NCI-H2196 treated with DMSO at 0.1 percent for 48 hours (cell line): ENCODE measurements at regions not wholly inside any gene's neighbourhood (a gene's known extent, or its start where the extent isn't known, plus 50 kb on each side); places are given as distances from the start of the nearest gene placed in this dataset.

Source experiments
- DNase-seq: peaks from one replicate; lab custom pipeline; 2025; ENCODE audit not compliant: unreplicated experiment; lab: John Stamatoyannopoulos, UW

DNA sequence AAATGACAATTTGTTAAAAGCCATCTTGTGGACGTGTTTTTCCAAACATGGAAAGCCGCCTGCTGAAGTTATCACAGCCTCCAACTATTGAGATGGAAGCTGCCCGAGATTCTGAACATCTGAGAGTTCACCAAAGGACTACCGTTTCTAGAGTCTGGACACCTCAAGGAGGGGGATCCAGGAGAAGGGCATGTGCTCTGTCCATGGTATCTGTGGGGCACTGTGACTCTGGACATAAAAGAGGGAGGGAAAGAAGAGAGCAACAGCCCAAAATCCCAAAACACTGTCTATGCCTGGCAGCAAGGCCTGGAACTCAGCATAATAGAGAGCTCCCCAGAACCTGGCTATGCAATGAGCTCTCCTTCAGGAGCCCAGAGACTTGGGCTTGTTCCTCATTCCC is 319.9 kb downstream of the EN1 start:
- DNase-seq, result no peak

DNA sequence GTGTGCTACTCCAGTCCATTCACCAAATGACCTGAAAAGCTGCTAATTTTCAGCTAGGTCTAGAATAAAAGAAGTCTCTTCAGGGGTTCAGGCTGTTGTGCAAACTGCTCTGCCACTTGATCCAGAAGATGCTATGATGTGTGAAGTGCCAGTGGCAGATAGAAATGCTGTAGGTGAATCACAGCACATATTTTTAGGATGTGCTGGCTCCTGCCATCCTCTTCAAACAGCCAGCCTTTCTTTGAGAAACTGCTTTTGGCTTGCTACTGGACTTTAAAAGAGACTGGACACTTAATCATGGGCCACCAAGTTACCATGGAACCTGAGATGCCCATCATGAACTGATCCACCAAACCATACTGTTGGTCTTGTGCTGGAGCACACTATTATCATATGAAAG is 322.1 kb downstream of the EN1 start:
- no peak for DNase-seq

DNA sequence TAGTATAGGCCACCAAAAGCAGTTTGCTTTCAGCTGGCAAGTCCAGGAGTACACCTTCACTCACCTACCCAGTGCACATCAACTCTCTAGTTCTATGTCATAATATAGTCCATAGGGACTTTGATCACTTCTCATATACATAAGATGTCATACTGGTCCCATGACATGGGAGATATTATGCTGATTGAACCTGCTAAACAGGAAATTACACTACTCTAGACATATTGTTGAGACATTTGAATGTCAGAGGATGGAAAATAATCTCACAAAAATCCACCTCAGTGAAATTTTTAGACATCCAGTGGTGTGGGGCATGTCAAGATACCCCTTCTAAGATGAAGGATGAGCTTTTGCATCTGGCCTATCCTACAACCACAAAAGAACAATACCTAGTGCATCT is 322.5 kb downstream of the EN1 start:
- DNase-seq, result no peak

DNA sequence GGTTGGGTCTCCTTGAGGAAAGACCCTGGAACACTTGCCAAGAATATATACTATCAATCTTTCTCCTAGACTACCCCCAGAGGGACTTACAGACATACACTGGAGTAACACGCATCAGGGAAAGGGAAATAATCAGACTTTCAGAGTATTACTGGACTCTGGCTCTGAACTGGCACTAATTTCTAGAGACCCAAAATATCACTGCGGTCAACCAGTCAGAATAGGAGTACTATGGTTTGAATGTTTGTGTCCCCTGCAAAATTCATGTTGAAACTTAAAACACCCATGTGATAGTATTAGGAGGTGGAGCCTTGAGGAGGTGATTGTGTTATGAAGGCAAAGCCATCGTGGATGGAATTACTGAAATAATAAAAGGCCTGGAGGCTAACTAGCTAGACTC is 323.7 kb downstream of the EN1 start:
- no peak for DNase-seq

DNA sequence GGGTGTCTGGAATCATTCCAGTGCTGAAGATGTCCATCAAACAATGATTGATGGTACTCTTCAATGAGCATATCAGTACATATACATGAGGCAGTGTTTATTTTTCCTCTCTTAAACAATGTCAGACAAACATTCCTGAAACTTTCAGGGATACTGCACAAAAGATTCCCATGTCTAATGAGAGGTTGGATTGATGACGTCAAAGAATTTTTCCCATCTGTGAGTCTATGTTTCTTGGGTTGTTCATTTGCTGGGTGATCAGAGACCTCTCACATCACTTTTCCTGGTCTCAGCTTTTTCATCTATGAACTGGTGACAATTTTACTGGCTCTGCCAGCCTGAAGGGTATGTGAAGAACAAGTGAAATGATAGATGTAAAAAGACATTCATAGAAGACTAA is 325.5 kb downstream of the EN1 start:
- no peak for DNase-seq

DNA sequence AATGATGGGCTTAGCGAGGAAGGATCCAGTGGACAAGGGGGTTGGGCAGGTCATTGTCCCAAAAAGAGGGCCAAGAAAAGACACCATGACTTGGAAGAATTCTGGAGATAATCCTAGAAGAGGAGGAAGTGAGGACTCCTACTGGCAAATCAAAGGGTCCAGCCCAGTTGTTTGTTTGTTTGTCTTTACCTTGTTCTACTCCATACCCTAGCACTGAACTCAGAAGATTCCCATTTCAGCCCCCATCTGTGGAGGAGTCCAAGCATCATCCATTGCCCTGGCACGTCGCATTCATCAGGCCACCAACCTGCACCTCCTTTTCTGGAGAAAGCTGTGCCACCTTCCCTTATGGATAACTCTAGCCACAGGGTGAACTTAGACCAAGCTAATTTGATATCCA is 326.2 kb downstream of the EN1 start:
- no peak for DNase-seq

DNA sequence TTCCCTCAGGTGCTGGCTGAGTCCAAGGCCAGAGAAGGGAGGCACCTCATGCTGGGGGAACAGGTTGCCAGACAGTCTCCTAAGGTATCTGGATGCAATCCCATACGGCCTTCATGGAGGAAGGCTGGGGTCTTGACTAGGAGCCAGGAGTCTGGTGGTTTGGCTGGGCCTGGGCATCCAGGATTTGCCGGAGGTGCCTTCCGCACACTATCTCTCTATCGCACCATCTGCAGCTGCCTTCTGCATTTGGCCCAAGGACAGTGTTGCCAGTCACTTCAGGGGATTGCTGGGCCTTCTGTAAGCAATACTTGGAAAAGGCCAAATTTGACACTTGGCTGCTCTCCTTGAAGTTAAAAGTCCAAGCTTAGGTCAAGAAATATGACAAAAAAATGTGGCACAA is 327.2 kb downstream of the EN1 start:
- DNase-seq, result no peak

DNA sequence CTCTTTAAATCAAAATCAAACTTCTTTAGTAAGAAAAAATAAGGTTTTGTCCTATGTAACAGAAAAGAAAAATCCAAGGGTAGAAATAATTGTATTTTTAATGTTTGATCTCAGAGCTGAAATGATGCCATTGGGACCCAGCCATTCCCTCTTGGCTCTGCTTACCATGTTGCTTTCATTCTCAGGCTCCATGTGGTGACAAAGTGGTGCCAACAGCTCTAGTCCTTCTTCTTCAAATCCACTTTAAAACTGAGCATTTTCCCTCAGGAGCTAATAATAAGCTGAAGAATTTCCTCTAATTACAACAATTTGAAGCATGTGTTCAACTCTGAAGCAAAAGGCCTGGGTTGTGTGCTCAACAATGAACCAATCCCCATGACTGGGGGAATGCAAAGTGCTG is 327.9 kb downstream of the EN1 start:
- DNase-seq, result no peak

DNA sequence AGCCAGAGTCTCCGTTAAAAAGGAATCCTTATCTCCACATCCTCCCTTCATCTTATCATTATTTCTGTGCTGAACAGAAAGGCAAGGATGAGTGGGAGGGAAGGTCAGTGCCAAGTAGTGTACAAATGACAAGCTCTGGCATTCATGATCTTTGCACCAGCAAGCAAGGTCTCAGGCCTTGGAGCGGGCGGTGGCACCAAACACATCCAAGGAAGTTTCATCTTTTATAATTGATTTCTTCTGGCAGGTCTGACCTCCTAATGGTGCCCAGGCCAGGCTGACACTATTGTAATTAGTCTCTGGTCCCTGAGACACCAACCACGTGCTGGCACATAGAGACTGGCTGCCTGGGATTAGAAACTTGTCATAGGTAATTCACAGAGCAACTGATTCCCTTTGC is 336.6 kb downstream of the EN1 start:
- DNase-seq, result no peak

DNA sequence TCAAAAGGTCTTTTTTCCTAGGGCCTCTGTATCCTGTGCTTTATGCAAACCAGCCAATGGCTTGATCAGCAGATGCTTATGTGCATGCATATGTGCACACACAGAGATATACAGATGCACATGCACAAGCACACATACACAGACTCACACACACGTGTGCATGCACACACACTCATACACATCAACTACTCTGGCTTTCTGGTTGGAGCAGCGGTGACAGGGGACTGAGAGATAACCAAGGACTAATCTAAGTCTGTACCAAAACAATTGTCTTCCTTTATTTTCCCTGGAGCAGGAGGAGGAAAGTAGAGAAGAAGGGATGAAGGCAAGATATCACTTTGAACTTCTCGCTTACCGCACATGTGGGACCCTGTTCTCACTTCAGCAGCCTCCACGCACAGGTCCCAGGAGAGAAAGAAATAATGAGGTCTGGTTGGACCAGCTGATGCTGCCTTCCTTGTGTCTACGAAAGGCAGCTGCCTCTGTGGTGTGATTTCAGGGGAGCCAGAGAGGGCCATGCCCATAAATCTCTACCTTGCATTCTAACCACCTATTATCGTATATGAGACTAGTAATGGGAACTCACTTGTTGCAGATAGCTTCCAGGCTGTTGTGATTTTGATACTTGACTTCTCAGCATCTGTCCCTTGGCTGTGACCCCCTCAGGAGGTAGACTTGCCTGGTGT is 338.0 kb downstream of the EN1 start:
- DNase-seq, result no peak

DNA sequence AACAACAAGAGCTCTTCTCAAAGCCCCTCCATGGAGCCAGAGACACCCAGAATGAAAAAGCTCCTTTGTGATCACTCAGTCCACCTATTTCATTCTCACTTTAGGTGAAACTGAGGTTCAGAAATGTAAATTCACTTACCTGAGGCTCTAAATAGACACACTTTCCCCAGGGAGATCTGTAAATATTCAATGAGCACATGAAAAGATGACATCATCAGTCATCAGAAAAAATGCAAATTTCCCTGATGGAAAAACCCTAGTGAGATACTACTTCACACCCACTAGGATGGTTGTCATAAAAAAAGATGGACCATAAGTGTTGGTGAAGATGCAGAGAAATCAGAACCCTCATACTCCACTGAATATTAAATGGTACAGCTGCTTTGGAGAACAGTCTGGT is 339.2 kb downstream of the EN1 start:
- DNase-seq, result no peak

DNA sequence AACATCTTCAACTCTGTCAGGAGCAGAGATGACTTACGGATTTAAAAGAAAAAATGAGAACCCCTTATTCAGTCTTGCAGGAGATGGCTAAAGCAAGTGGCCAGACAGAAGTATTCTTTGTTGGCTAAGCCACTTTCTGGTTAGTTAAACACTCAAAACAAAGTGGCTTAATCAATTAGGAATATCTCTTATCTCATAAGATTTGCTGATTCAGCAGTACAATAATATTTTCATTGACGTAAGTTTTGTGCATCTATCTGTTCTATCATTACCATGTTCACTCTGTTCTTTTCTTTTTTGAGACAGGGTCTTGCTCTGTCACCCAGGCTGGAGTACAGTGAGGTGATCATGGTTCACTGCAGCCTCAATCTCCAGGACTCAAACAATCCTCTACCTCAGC is 342.0 kb downstream of the EN1 start:
- DNase-seq, result no peak

DNA sequence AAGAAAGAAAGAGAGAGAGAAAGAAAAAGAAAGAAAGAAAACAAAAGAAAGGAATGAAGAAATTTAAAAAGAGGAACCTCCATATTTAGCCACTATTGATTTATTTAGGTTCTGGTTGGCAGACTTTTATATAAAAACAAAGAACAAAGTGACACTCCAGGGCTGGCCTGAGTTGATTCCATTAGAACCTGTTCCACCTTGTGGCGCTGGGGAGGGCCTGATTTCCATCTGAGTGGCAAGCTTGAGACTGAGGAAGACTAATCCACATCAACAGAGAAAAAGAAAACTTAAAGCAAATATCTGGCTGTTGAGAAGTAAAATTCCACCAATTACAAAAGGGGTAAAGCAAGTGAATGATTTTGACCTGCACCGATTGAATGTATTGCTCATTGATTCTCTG is 345.3 kb downstream of the EN1 start:
- DNase-seq, result no peak

DNA sequence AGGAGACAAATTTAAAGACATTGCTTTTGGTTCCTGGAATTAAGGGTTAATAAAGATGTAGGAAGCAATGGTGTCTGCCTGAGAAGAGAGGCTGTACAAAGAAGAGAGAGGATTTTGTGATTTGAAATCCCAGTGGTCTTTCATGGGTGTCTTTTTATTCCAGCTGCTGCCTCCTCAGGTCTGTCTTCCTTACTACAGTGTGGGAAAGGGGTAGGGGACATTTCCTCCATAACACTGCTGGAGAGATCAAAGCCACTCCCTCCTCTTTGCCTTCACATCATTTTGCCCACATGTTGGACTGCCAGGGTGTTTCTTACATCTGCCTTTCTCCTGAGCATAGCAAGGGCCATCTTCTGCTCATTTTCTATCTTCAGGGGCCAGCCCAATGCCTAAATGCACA is 348.5 kb downstream of the EN1 start:
- DNase-seq, result no peak

DNA sequence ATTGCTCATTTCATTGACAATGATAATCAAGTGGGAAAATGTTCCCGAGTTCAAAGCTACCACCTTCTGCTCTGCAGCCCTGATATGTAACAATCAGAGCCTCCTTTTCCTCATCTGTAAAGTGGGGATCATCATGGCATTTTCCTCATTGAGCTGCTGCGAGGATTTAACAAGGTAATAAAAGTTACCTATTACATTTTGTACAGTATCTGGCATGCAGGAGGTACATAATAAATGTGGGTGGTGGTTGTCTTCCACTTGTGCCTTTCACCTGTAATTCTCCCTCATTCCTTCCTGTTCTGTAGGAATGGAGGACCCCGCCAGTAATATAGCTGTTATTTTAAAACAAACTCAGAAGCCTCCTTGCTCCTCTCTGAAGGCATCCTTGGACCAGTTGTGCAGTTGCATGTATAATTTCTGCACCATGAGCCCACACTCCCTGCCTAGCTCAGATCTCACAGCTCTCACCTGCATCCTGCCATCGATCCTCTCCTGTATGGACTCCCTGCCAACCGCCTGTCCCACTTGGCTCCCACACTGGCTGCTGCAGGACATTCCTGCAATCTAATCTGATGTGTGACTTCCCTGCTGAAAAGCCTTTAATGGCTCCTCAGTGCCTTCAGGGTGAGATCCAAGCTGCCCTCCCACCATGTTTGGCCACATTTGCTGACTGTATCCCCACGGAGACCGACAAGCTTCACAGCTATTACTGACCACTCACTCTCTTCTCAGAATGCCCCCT is 350.4 kb downstream of the EN1 start:
- no peak for DNase-seq

DNA sequence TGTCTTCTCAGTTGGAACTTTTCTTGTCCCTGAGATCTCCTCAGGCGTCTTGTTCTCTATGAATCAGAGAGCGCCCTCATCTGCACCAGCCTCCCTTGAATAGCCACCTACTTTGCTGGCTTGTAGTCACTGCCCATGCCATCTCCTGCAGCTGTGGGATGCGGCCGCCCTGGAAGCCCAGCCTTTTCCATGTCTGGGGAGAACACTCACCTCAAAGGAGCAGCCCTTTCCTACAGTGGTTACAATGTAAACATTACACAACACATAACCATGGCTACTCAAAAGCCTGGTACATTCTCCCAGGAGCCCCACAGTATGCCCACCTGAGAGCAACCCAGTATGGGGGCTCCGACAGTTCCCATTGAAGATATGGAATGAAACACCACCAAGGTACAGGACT is 351.0 kb downstream of the EN1 start:
- DNase-seq, result no peak

DNA sequence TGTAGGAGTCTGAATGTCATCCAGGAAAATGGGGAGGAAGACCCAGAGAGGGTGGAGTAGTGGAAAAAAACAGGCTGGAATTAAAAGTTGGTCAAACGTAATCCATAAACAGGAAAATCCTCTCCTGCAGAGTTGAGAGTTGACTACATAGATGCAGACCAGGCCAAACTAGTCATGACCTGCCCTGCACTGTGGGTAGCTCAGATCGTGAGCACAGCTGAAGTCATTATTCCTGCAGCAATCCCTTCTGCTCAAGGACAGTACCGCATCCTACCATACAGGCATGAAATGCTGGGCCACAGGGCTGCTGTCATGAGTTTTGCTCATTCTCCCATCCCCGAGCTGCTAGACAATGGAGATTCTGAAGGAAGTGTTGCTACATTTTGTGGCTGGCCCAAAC is 352.2 kb downstream of the EN1 start:
- no peak for DNase-seq

DNA sequence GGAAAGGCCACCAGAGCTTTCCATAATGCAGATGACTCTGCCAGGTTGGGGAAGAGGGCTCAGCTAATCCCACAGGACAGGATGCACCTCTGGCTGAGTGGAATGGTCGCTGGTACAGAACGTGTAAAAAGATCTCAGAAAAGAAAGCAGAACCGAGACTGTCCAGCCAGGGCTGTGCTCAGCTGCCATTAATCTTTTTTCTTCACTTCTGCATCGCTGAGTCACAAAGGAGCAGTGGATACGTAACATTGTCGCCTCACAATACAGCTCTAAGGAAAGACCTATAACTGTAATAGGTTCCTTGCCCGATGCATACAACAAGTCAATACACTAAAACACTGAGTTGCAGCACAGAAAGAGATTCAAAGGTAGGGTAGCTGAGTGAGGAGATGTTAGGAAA is 354.2 kb downstream of the EN1 start:
- DNase-seq, result no peak

DNA sequence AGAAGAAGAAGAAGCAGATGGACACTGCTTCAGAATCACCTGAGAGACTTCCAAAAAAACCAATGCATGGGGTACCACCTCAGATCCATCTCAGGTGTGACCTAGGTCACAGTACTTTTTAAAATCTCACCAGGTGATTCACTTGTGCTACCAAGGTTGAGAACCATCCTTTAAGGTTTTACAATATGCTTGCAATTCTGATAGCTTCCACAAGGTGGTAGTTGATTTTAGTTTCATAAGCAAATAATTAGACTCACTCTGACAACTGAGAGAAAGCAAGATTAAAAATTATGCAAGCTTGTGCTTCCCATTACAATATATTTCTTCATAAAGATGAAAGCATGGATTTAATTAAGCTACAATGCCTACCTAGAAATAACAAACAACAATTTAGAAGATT is 355.1 kb downstream of the EN1 start:
- no peak for DNase-seq

DNA sequence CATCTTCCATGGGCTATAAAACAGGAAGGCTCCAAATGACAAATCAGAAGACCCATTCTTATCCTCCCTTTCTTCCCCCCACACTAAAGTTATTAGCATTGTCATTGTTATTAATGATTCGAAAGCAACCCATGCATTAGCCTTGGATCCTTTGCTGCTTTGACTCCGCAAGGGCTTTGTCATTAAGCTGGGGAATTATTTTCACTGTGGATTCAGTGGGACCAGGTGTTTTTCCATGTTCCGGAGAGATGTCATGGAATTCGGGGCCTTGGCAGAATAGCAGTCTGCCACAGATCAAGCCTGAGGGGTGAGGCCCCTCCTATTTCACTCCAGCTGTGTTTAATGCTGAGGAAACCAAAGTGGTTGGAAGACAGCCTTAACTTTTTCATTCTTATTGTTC is 357.1 kb downstream of the EN1 start:
- no peak for DNase-seq

DNA sequence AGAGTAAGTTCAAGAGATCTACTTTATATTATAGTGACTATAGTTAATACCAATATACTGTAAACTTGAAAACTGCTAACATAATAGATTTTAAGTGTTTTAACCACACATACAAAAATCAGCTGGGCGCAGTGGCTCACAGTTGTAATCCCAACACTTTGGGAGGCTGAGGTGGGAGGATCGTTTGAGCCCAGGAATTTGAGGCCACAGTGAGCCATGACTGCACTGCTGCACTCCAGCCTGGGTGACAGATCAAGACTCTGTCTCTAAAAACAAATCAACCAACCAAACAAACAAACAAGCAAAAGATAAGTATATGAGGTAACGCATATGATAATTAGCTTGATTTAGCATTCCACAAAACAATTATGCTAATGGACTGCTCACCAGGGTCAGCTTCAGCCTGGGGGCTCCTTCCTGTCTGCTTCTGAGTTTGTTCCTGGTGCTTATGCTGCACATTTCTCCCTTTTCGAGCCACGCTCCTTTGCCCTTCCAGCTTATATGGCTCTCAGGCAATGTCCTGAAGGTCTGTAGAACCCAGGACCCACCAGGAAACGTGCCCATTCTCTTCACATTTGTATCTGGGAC is 357.6 kb downstream of the EN1 start:
- no peak for DNase-seq

DNA sequence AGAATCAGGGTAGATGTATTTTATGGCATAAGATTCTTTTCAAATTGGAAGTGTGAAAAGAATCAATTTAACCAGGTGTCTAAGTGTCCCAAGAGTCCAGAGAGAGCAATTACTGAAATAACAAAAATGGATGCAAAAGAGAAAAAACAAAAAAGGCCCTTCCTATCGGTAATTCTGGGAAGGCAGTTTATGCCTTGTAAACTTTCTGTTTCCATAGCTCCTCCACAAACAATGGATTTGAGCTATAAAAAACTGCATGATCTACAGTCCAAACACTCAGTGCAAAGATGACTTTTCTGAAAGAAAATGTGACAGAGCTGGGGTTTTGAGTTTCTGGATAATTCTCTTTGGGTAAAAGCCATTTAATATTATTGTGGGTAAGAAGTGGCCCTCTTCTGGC is 366.1 kb downstream of the EN1 start:
- no peak for DNase-seq

DNA sequence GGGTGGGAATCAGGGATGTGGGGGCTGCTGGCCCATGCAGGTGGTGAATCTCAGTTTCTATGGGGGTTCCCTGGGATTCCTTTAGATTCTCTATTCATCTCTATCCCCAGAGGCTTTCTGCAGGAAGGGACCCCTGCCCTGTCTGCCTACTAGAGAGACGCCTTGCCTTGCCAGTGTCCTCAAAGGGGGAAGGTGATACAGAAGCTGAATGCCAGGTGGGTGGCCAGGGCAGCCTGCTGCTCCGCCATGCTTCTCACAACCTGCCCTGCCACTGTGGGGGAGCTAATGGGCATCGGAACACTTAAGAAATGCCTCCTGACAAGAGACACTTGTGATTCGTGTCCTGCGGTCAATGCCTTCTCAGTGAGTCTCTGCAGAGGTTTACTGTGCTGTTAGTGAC is 368.4 kb downstream of the EN1 start:
- no peak for DNase-seq
